HG03558 (cell line): ENCODE measurements at regions not wholly inside any gene's neighbourhood (a gene's known extent, or its start where the extent isn't known, plus 50 kb on each side); places are given as distances from the start of the nearest gene placed in this dataset.

Experiments used
- ATAC-seq: cut with Tn5 transposase; IDR thresholded peaks from one replicate; pipeline ENCODE4 v1.9.1; 2021; ENCODE audit warnings: moderate number of reproducible peaks; ENCODE audit not compliant: unreplicated experiment; ENCODE audit errors: extremely low read depth

DNA sequence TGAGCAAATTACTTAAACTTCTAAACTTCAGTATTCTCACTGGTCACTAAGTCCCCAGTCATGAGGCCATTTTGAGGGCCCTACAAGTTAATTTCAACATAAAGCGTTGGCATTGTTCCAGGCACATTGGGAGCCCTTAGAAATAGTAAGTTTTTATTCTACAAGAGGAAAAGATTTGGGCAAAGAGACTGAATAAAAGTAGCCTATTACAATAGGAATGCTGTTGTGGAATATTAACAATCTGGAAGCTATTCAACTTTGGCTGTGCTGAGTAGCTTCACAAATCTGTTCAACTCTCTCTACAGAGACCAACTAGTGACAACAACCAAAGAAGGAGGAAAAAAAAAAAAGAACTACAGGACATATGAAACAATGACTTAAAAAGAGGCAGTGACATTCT lies 1287.5 kb upstream of the NXPH2 start:
- ATAC-seq, result no peak

- ATAC-seq, result no peak
Observed at GRCh38 chr2:140064243-140064642, 1284.1 kb upstream of the NXPH2 start.

DNA sequence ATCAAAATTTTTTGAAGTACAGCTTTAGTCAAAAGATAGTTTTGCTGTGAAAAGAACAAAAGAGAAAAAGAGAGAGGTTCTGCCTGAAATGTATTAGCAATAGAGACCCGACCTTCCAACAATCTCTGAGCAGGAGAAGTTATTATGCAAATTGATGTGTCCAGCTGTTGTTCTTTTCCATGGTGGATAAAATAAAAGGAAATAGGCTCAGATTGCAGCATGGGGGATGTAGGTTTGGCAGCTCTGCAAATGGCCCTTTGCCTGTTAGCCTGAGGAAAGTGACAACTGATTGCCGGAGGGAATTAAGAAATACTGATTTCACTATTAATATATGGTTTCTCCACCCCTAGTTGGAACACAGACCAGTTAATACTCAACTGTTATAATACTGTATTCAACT lies 1283.2 kb upstream of the NXPH2 start:
- ATAC-seq, result no peak

- ATAC-seq, result no peak
Observed at GRCh38 chr2:140061240-140061639, 1281.0 kb upstream of the NXPH2 start.

DNA sequence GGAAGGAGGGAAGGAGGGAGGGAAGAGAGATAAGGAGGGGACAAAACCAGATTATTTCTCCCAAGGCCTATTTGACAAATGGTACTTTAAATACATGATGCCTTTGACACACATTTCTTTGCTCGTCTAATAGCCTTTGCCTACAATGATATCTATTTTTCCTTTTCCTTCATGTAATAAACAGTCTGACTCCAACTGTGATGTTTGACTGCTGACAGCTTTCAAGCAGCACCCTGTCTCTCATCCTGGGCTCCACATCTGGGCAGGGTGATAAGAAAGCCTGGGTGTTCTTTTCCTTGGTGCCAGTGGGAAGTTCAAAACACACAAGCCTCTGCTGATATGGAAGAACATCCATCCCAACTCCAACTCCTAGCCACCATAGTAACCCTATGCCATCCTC lies 1277.7 kb upstream of the NXPH2 start:
- ATAC-seq, result no peak

- no peak for ATAC-seq
Observed at GRCh38 chr2:140041811-140042210, 1261.6 kb upstream of the NXPH2 start.

DNA sequence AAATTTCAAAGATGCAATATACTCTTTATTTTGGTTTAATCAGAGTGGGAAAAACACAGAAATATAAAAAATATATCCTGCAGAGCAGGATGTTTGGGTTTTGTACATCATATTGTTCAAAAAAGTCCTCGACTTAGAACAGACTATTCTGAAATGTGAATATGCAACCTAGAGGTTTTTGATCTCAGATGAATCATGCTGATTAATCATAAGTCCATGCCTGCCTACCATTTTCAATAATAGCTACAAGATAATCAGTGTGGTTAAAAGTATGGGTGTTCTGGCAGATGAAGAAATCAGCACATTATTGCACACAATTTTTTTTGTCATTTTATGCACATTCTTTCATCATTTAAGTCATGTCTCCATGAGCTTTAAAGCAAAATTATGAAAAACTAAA lies 1261.0 kb upstream of the NXPH2 start:
- ATAC-seq, result no peak

DNA sequence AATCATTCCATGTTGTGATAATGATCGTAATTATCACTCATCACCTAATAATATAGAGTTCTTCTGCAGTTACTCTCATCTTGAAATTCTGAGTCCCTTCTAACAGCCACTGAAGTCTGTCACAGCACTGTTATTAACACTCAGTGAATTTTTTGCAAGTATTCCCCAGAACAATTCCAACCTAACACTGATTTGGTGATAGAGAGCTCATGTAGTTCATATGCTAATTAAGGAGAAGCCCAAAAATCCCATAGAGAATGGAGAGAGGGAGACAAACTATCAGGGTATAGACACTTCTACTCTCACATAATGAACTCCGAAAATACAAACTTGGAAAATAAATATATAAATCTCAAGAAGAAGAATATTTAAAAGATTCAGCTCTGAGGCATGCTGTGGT lies 1253.4 kb upstream of the NXPH2 start:
- ATAC-seq, result no peak

DNA sequence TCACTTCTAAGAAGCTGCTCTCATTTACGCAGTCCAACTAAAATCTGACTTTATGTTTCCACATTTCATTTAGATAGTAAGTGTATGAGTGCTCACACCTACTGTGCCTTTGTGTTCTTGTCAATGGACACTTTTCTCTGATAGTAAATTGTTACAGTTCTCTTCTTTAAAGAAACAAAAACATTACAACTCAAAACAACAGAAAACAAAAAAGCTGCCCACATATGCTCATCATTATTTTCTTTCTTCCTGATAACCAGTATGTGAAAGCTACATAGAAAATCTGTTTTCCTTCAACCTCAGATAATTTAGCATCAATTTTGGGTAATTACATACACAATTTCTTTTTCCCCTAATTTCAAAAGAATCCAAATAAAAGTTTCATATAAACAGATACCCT lies 1247.8 kb upstream of the NXPH2 start:
- no peak for ATAC-seq

GRCh38 chr2:140027320-140027719 lies 1247.1 kb upstream of the NXPH2 start:
- no peak for ATAC-seq

DNA sequence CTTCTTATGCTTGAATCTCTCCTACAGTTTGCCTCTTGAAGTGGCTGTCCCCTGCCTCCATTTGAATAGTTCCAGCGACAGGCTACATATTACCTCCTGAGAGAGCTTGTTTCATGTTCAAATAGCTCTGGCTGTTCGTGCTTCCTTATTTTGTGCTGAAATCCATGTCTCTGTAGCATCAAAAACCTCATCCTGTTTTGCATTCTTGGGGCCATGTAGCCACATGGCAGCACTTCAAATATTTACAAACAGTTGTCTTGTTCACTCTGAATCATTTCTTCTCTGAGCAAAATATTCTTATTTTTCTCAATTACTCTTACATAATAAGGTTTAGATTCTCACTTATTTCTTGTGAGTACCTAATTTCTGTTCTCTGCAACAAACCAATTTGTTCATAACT lies 1243.1 kb upstream of the NXPH2 start:
- ATAC-seq, result no peak

DNA sequence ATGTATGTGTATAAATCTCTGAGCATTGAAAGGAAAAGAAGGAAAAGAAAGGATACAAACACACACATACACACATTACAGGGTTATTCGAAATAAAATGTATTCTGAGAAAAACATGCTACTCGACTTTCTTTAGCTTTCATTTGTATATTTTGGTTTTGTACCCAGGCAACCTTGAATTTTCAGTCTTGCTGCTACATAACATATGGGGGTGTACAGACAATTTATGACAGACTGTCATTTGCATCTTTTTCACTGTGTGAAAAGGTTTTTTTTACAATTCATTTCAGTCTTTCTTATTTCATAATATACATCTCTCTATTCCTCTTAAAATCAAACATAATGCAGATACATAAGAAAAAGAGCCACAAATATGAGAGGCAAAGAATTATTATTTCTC lies 1238.4 kb upstream of the NXPH2 start:
- no peak for ATAC-seq

DNA sequence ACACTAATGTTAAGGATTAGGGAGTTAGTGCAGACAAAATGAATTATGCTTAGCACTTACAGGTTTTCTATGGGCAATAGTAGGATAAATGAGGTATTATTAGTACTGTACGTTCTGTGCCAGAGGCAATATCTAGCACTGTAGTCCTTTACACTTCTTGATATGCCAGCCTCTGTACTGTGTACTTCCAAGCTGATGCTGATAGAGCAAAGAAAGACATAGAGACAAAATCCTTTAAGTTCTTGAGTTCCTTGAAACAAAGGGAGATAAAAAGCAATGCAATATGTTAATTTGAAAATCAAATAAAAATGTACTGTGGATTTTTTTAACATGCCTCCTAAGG lies 1234.0 kb upstream of the NXPH2 start:
- ATAC-seq, result no peak

GRCh38 chr2:140013545-140014203 lies 1233.5 kb upstream of the NXPH2 start:
- ATAC-seq, result no peak

GRCh38 chr2:140011287-140011686 lies 1231.1 kb upstream of the NXPH2 start:
- ATAC-seq, result no peak

GRCh38 chr2:140002110-140002509 lies 1221.9 kb upstream of the NXPH2 start:
- no peak for ATAC-seq

DNA sequence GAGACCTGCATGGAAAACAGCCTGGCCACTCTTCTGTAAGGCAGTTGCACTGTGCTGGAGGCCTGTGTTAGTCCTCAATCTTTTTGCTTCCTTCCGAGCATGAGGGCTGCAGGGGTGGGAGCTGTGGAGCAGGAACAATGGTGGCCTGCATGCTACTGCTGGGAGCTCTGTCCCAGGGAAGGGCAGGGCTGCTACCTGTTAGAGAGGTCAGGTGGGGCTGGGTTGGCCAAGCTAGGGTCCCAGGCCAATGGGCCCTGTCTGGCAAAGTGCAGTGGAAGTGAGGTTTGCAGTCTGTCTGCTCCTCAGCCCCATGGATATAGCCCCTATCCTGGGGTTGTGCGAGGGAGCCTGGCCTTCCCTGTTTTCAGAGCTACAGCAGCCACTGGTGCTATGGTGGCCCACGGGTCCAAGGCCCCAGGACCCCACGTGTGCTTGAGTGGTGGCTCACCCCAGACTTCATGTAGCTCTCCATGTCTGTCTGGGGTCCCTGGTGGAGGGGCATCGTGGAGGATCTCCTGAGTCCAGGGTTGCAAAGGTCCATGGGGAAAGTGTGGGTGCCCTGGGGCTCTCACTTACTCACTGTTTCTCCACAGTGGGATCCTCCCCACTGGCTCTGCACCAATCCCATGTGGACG lies 1212.6 kb upstream of the NXPH2 start:
- ATAC-seq, result no peak

DNA sequence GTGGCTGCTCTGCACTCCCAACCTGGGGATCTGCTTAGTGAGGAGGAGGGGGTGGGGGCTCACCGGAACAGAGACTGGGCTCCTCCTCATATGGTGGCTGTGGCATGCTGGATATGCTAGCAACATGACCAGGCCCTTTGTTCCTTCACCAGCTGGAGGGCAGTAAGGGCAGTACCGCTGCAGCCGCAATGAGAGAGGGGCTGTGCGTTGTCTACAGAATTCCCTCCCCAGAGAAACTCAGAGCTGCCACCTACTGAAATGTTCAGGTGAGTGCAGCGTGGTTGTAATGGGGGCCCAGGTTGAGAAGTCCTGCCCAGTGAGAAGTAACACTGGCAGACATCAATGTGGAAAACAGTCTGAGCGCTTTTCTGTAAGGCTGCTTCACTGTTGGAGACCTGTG lies 1211.9 kb upstream of the NXPH2 start:
- ATAC-seq, result no peak

DNA sequence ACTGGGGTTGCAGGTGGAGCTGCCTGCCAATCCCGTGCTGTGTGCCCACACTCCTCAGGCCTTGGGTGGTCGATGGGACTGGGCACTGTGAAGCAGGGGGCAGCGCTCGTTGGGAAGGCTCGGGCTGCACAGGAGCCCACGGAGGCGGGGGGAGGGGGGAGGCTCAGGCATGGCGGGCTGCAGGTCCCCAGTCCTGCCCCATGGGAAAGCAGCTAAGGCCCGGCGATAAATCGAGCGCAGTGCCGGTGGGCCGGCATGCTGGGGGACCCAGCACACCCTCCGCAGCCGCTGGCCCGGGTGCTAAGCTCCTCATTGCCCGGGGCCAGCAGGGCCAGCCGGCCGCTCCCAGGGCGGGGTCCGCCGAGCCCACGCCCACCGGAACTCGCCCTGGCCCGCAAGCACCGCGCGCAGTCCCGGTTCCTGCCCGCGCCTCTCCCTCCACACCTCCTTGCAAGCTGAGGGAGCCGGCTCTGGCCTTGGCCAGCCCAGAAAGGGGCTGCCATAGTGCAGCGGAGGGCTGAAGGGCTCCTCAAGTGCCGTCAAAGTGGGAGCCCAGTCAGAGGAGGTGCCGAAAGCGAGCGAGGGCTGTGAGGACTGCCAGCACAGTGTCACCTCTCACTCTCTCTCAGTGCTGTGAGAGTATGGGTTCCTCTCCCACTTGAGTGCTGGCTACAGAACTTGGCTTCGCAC lies 1210.6 kb upstream of the NXPH2 start:
- ATAC-seq, result no peak

DNA sequence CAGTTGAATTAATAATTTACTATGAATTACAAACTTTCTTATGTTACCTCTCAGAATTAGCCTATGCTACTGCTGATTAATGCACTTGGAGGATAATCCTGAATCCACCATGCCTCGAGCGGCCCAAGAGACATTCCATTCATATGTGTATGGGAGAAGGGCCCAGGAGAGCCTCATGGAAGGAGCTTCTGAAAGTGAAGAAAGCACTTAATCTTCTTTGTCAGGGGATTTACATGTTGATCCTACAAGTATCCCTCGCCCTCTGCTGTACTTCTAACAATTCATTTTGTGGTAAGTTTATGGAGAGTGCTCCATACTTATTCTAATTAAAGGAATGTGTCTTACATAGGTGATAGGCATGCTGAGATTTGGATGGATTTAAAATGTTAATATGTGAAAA lies 1189.1 kb upstream of the NXPH2 start:
- no peak for ATAC-seq

DNA sequence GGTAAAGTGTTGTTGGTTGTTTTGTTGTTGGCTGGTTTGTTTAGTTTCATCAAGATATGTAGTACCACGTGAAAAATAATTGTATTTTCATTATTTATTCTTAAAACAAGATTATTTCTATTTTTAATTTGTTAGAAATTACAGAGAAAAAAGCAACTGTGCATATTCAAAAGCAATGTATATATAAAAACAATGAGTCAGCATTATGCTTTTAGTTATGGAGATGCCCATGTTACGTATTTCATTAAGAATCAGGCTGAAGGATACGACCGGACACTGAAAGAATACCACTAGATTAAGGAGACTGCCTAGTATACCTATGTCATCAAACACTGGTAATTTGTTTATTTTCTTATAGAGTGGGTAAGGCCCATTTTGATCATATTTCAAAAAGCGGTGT lies 1188.4 kb upstream of the NXPH2 start:
- ATAC-seq, result no peak

DNA sequence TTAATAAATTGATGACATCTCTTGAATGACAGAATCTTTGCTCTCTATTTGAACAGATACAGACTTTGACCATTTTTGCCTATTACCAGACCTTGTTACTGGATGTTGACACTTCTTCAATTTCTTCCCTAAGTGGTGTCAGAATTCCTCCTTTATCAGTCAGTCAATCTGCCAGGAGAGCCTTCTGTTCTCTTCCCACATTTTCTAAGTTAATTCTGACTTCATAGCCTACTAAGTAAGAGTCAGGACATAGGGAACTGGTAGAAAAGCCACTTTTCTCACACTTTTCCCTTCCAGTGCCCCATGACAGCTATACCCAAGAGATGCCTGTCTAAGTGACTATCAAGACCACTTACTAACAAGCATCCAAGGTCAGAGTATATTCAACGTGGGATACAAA lies 1187.5 kb upstream of the NXPH2 start:
- ATAC-seq, result no peak
